GM13977 (cell line): ENCODE measurements at regions not wholly inside any gene's neighbourhood (a gene's known extent, or its start where the extent isn't known, plus 50 kb on each side); places are given as distances from the start of the nearest gene placed in this dataset.
A peak's percentile ranks its signal among the peaks of the same experiment; 100 is the strongest.
"Not testable (repeated sequence)": the region's sequence is repeated elsewhere in the genome, so short reads cannot be mapped to it uniquely, and the experiment has no call there.

Experiments
- DNase-seq: peaks from one replicate; pipeline ENCODE4 v3.0.0; 2012; ENCODE audit warnings: low spot score
- CTCF ChIP-seq: IDR thresholded peaks from 2 replicates; pipeline ENCODE4 v1.5.1; 2012; ENCODE audit warnings: mild to moderate bottlenecking, control low read depth; ENCODE audit not compliant: insufficient read depth; ENCODE audit errors: extremely low read depth, missing control alignments
- in situ Hi-C: fragments of 300-500 bp; cut with MboI; formaldehyde crosslinking; loops from one replicate; pipeline ENCODE4 v1.12.0; 2022; ENCODE audit warnings: low sequenced_read_pairs, low pct_unique_long_range_greater_than_20kb, mixed read lengths, inconsistent platforms; ENCODE audit not compliant: unreplicated experiment

GRCh38 chr5:93348231-93348630 lies 232.8 kb downstream of the NR2F1-AS1 start:
- DNase-seq, result no peak
- in situ Hi-C loops, result no loop called here
- TF ChIP-seq CTCF, result no peak

- in situ Hi-C loops, DNase-seq: not testable (repeated sequence)
Measured at GRCh38 chr5:93346850-93347249, 234.2 kb downstream of the NR2F1-AS1 start.

- TF ChIP-seq CTCF, result no peak
- no peak for DNase-seq
- in situ Hi-C loops, result no loop called here
Measured at GRCh38 chr5:93346301-93346700, 234.7 kb downstream of the NR2F1-AS1 start.

- TF ChIP-seq CTCF, result no peak
- in situ Hi-C loops, result no loop called here
- peak; percentile 27 for DNase-seq
Measured at GRCh38 chr5:93343570-93343969, 237.4 kb downstream of the NR2F1-AS1 start.

GRCh38 chr5:93342563-93343061 lies 238.4 kb downstream of the NR2F1-AS1 start:
- in situ Hi-C loops, result no loop called here

GRCh38 chr5:93340881-93341280 lies 240.1 kb downstream of the NR2F1-AS1 start:
- no peak for TF ChIP-seq CTCF
- no peak for DNase-seq
- in situ Hi-C loops, result no loop called here

More at GRCh38 chr5:93342563-93343061, 238.4 kb downstream of the NR2F1-AS1 start:
- no peak for TF ChIP-seq CTCF
- DNase-seq, result peak; percentile 72

GRCh38 chr5:93337138-93337537 lies 243.9 kb downstream of the NR2F1-AS1 start:
- no peak for DNase-seq
- in situ Hi-C loops, result no loop called here
- no peak for TF ChIP-seq CTCF
